Hematopoietic multipotent progenitor cell treated with erythropoietin and hydrocortisone succinate and interleukin-3 and kit ligand, for 6 days (in vitro differentiated cells): ENCODE measurements at regions not wholly inside any gene's neighbourhood (a gene's known extent, or its start where the extent isn't known, plus 50 kb on each side); places are given as distances from the start of the nearest gene placed in this dataset.
A peak's percentile ranks its signal among the peaks of the same experiment; 100 is the strongest.
"Not testable (repeated sequence)": the region's sequence is repeated elsewhere in the genome, so short reads cannot be mapped to it uniquely, and the experiment has no call there.

Experiments
- DNase-seq: peaks from one replicate; pipeline ENCODE4 v3.0.0-alpha.2; 2015

- not testable (repeated sequence) for DNase-seq
Measured at GRCh38 chr6:142998739-142999138, 53.8 kb upstream of the HIVEP2 start.

GRCh38 chr6:143000811-143001210, 55.8 kb upstream of the HIVEP2 start:
- DNase-seq: no peak

GRCh38 chr6:143002686-143003085, 57.7 kb upstream of the HIVEP2 start:
- DNase-seq: no peak

GRCh38 chr6:143003676-143004075, 57.0 kb upstream of the AIG1 start:
- no peak for DNase-seq

GRCh38 chr6:143005816-143006215, 54.9 kb upstream of the AIG1 start:
- no peak for DNase-seq

- DNase-seq: no peak
Measured at GRCh38 chr6:143006787-143007186, 53.9 kb upstream of the AIG1 start.

GRCh38 chr6:143007646-143008045, 53.0 kb upstream of the AIG1 start:
- DNase-seq: no peak

GRCh38 chr6:143009851-143010250, 50.8 kb upstream of the AIG1 start:
- peak; percentile 7 for DNase-seq
